SK-N-SH (cell line): ENCODE measurements at regions not wholly inside any gene's neighbourhood (a gene's known extent, or its start where the extent isn't known, plus 50 kb on each side); places are given as distances from the start of the nearest gene placed in this dataset.

ENCODE experiments used
- CTCF ChIA-PET: fragments of 300-600, 350-600 bp; formaldehyde crosslinking; extraction: SDS; loops from one replicate; lab custom pipeline; 2021; lab: Yijun Ruan, JAX
- POLR2A ChIA-PET: fragments of 350-600 bp; sonication (Branson Sonifier 250); formaldehyde crosslinking; extraction: SDS; loops from one replicate; lab custom pipeline; 2020; ENCODE audit warnings: antibody characterized with exemption, inconsistent platforms; lab: Yijun Ruan, JAX
- DNase-seq: peaks from one replicate; pipeline ENCODE4 v3.0.0; 2012
- H2AFZ ChIP-seq: fragments of 200-600 bp; sonication (generic); 2 replicates; pipeline ENCODE4 v1.8.1; 2016; ENCODE audit warnings: antibody characterized with exemption, mild to moderate bottlenecking, low read depth
- H3F3A ChIP-seq: fragments of 200-600 bp; sonication (generic); replicated peaks from 2 replicates; pipeline ENCODE3; 2016; ENCODE audit warnings: antibody characterized with exemption, mild to moderate bottlenecking; ENCODE audit not compliant: insufficient read depth
- H3K27ac ChIP-seq, 2 experiments: fragments of 200-500 bp in 1 of 2; fragments of 200-600 bp in 1 of 2; sonication (Bioruptor generic) in 1 of 2; sonication (generic), shearing (Covaris generic) in 1 of 2; 2 replicates each; pipeline versions ENCODE4 v1.5.1 to v1.6.1; 2014 to 2016; ENCODE audit warnings: low read depth in 2 of 2, inconsistent platforms in 1 of 2, low read length in 1 of 2, mild to moderate bottlenecking in 1 of 2, mixed read lengths in 1 of 2
- H3K27me3 ChIP-seq: fragments of 200-600 bp; sonication (generic), shearing (Covaris generic); 2 replicates; pipeline ENCODE4 v1.6.1; 2016; ENCODE audit warnings: mixed run types; ENCODE audit not compliant: insufficient read depth
- H3K36me3 ChIP-seq, 2 experiments: fragments of 200-500 bp in 1 of 2; fragments of 200-600 bp in 1 of 2; sonication (Bioruptor generic) in 1 of 2; sonication (generic) in 1 of 2; replicated peaks in 1 of 2; 2 replicates each; pipeline versions ENCODE3 to v1.5.1; 2014 to 2016; ENCODE audit warnings: low read length in 1 of 2, mild to moderate bottlenecking in 1 of 2; ENCODE audit not compliant: insufficient read depth in 2 of 2, control insufficient read depth in 1 of 2
- H3K4me1 ChIP-seq, 2 experiments: fragments of 200-500 bp in 1 of 2; fragments of 200-600 bp in 1 of 2; sonication (Bioruptor generic) in 1 of 2; sonication (generic), shearing (Covaris generic) in 1 of 2; 2 replicates each; pipeline versions ENCODE4 v1.5.1 to v1.6.1; 2014 to 2016; ENCODE audit warnings: low read depth in 1 of 2, low read length in 1 of 2, mixed run types in 1 of 2; ENCODE audit not compliant: insufficient read depth in 2 of 2, control insufficient read depth in 1 of 2
- H3K4me2 ChIP-seq: fragments of 200-600 bp; sonication (generic), shearing (Covaris generic); 2 replicates; pipeline ENCODE4 v1.6.1; 2017; ENCODE audit warnings: mixed run types
- H3K4me3 ChIP-seq, 2 experiments: fragments of 200-500 bp in 1 of 2; fragments of 200-600 bp in 1 of 2; sonication (Bioruptor generic) in 1 of 2; sonication (generic), shearing (Covaris generic) in 1 of 2; 2 replicates each; pipeline versions ENCODE4 v1.5.1 to v1.8.1; 2014 to 2016; ENCODE audit warnings: low read depth in 2 of 2, inconsistent platforms in 1 of 2, low read length in 1 of 2, mild to moderate bottlenecking in 1 of 2, mixed read lengths in 1 of 2, moderate library complexity in 1 of 2
- H3K79me2 ChIP-seq: fragments of 200-600 bp; sonication (generic); 2 replicates; pipeline ENCODE4 v1.8.1; 2017; ENCODE audit warnings: mild to moderate bottlenecking; ENCODE audit not compliant: insufficient read depth
- H3K9ac ChIP-seq: fragments of 200-600 bp; sonication (generic); 2 replicates; pipeline ENCODE4 v1.6.1; 2017; ENCODE audit warnings: mixed run types
- H3K9me2 ChIP-seq: fragments of 200-600 bp; sonication (generic); 2 replicates; pipeline ENCODE4 v1.6.1; 2017; ENCODE audit warnings: mixed run types
- H3K9me3 ChIP-seq: fragments of 200-600 bp; sonication (generic); 2 replicates; pipeline ENCODE4 v1.6.1; 2017; ENCODE audit warnings: mixed run types, mild to moderate bottlenecking, moderate library complexity
- H4K20me1 ChIP-seq: fragments of 200-600 bp; sonication (generic); 2 replicates; pipeline ENCODE4 v1.6.1; 2017; ENCODE audit warnings: mild to moderate bottlenecking, mixed run types; ENCODE audit not compliant: insufficient read depth
- ELF1 ChIP-seq: IDR thresholded peaks from 2 replicates; pipeline ENCODE4 v1.4.0; 2012
- EP300 ChIP-seq, 2 experiments: IDR thresholded peaks; 2 replicates each; pipeline versions ENCODE4 v1.4.0 to v1.6.1; 2012; ENCODE audit warnings: borderline replicate concordance in 1 of 2, low read depth in 1 of 2, low read length in 1 of 2
- EZH2phosphoT487 ChIP-seq: fragments of 200-600 bp; sonication (generic); IDR thresholded peaks from 2 replicates; pipeline ENCODE4 v1.6.1; 2017; ENCODE audit warnings: low read depth, mixed run types, mild to moderate bottlenecking, antibody characterized with exemption, moderate library complexity, borderline replicate concordance
- FOSL2 ChIP-seq: IDR thresholded peaks from 2 replicates; pipeline ENCODE4 v1.4.0; 2012; ENCODE audit warnings: low read depth, mild to moderate bottlenecking, moderate library complexity, borderline replicate concordance
- FOXJ3 ChIP-seq: sonication (generic); formaldehyde crosslinking; IDR thresholded peaks from 2 replicates; pipeline ENCODE4 v1.5.1; 2020; ENCODE audit warnings: mild to moderate bottlenecking, missing genetic modification reagents
- FOXM1 ChIP-seq: IDR thresholded peaks from 2 replicates; pipeline ENCODE4 v1.4.0; 2012; ENCODE audit warnings: low read depth, mild to moderate bottlenecking
- GABPA ChIP-seq: IDR thresholded peaks from 2 replicates; pipeline ENCODE4 v1.4.0; 2012; ENCODE audit warnings: low read depth, mild to moderate bottlenecking
- JUND ChIP-seq: IDR thresholded peaks from 2 replicates; pipeline ENCODE4 v1.4.0; 2012
- NRF1 ChIP-seq: IDR thresholded peaks from 2 replicates; pipeline ENCODE4 v1.6.1; 2012; ENCODE audit warnings: low read depth, mild to moderate bottlenecking, low read length
- RAD21 ChIP-seq: IDR thresholded peaks from 2 replicates; pipeline ENCODE4 v1.6.1; 2012; ENCODE audit warnings: mild to moderate bottlenecking, low read length
- RFX5 ChIP-seq: IDR thresholded peaks from 2 replicates; pipeline ENCODE4 v1.6.1; 2012; ENCODE audit warnings: mild to moderate bottlenecking, improper control_type of control experiment, low read length
- SMC3 ChIP-seq: IDR thresholded peaks from 2 replicates; pipeline ENCODE4 v1.6.1; 2012; ENCODE audit warnings: low read depth, low read length, improper control_type of control experiment
- TCF12 ChIP-seq: IDR thresholded peaks from 2 replicates; pipeline ENCODE4 v1.4.0; 2012
- WGBS: methylation state at CpG from one replicate; pipeline ENCODE4 v1.1.6; 2017; ENCODE audit warnings: low lambda C conversion rate; 5-methylcytosine and 5-hydroxymethylcytosine counted together
- TF ChIP-seq, protein P1 (sequence below): fragments of 150-350 bp; IDR thresholded peaks from 2 replicates; pipeline ENCODE4 v1.6.1; 2017; ENCODE audit warnings: antibody characterized with exemption, low read length, low read depth, borderline replicate concordance
- TF ChIP-seq, protein P2 (sequence below): IDR thresholded peaks from 2 replicates; pipeline ENCODE4 v1.4.0; 2012; ENCODE audit warnings: low read depth, borderline replicate concordance
- TF ChIP-seq, protein P3 (sequence below): fragments of 150-350 bp; IDR thresholded peaks from 2 replicates; pipeline ENCODE4 v1.6.1; 2016; ENCODE audit warnings: mild to moderate bottlenecking, low read depth, low read length
- TF ChIP-seq, protein P4 (sequence below): IDR thresholded peaks from 2 replicates; pipeline ENCODE4 v1.6.1; 2012; ENCODE audit warnings: mild to moderate bottlenecking, low read depth, low read length, moderate library complexity
- TF ChIP-seq, protein P5 (sequence below): IDR thresholded peaks from 2 replicates; pipeline ENCODE4 v1.4.0; 2012; ENCODE audit warnings: low read depth

DNA sequence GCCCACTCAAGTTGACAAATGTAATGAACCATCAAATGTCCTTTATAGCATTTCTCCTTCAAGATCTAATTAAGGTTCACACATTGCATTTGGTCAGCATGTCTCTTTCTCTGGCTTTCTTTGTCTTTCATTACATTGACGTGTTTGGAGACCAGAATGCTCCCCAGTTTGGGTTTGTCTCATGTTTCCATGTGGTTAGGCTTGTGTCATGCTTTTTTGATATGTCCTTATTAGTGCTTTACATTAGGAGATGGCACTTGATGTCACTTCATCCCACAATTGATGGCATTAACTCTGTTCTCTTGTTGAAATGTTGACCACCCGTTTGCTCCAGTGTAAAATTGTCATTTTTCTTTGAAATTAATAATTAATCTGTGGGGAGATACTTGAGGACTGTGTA, 165.8 kb downstream of the AKAIN1 start (continued):
- no peak for TF ChIP-seq RAD21
- TF ChIP-seq, protein P1, sequence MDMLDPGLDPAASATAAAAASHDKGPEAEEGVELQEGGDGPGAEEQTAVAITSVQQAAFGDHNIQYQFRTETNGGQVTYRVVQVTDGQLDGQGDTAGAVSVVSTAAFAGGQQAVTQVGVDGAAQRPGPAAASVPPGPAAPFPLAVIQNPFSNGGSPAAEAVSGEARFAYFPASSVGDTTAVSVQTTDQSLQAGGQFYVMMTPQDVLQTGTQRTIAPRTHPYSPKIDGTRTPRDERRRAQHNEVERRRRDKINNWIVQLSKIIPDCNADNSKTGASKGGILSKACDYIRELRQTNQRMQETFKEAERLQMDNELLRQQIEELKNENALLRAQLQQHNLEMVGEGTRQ, result no peak
- no peak for TF ChIP-seq EP300 (IDR thresholded peaks at IDR 0.05; ENCODE audit: borderline replicate concordance in 1 of 2, low read depth in 1 of 2, low read length in 1 of 2)

DNA sequence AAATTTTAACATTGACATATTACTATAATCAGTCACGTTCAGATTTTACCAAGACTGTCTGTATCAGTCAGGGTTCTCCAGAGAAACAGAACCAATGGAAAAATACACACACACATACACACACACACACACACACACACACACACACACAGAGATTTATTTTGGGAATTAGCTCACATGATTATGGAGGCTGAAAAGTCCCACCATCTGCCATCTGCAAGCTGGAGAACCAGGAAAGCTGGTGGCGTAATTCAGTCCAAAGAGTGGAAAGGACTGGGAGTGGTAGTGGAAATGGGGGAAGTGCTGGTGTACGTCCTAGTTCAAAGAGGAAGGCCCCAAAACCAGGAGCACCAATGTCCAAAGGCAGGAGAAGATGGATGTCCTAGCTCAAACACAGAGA, 166.4 kb downstream of the AKAIN1 start:
- Histone ChIP-seq H3K36me3 (no peaks in the 10 kb centered on the region), H2AFZ (no peak overlapping the region), H3K27me3 (no peaks in the 10 kb centered on the region), H3K4me2 (no peak overlapping the region), H3K9me2 (no peaks in the 10 kb centered on the region), H3K27ac (no peak overlapping the region), H3K79me2 (no peaks in the 10 kb centered on the region), H3K4me1 (no peaks in the 10 kb centered on the region), H3K4me3 (no peak overlapping the region), H3K9ac (no peak overlapping the region), H3K9me3 (peaks cover 4% of the 10 kb centered on the region; the same call in 1 of the 2 replicates), H3F3A (no peaks in the 10 kb centered on the region), H4K20me1 (no peaks in the 10 kb centered on the region)
- WGBS, result 1% methylated on average over 2 of the region's 3 CpGs
- DNase-seq, result no peak
- ChIA-PET POLR2A (no interaction called here), CTCF (no interaction called here)
- TF ChIP-seq, protein P2, sequence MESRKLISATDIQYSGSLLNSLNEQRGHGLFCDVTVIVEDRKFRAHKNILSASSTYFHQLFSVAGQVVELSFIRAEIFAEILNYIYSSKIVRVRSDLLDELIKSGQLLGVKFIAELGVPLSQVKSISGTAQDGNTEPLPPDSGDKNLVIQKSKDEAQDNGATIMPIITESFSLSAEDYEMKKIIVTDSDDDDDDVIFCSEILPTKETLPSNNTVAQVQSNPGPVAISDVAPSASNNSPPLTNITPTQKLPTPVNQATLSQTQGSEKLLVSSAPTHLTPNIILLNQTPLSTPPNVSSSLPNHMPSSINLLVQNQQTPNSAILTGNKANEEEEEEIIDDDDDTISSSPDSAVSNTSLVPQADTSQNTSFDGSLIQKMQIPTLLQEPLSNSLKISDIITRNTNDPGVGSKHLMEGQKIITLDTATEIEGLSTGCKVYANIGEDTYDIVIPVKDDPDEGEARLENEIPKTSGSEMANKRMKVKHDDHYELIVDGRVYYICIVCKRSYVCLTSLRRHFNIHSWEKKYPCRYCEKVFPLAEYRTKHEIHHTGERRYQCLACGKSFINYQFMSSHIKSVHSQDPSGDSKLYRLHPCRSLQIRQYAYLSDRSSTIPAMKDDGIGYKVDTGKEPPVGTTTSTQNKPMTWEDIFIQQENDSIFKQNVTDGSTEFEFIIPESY, result no peak
- TF ChIP-seq ELF1, result no peak
- no peak for TF ChIP-seq JUND
- no peak for TF ChIP-seq RFX5
- no peak for TF ChIP-seq SMC3
- TF ChIP-seq, protein P3, sequence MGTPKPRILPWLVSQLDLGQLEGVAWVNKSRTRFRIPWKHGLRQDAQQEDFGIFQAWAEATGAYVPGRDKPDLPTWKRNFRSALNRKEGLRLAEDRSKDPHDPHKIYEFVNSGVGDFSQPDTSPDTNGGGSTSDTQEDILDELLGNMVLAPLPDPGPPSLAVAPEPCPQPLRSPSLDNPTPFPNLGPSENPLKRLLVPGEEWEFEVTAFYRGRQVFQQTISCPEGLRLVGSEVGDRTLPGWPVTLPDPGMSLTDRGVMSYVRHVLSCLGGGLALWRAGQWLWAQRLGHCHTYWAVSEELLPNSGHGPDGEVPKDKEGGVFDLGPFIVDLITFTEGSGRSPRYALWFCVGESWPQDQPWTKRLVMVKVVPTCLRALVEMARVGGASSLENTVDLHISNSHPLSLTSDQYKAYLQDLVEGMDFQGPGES, result no peak
- TF ChIP-seq EZH2phosphoT487, result no peak
- TF ChIP-seq, protein P1, result no peak
- TF ChIP-seq, protein P4, sequence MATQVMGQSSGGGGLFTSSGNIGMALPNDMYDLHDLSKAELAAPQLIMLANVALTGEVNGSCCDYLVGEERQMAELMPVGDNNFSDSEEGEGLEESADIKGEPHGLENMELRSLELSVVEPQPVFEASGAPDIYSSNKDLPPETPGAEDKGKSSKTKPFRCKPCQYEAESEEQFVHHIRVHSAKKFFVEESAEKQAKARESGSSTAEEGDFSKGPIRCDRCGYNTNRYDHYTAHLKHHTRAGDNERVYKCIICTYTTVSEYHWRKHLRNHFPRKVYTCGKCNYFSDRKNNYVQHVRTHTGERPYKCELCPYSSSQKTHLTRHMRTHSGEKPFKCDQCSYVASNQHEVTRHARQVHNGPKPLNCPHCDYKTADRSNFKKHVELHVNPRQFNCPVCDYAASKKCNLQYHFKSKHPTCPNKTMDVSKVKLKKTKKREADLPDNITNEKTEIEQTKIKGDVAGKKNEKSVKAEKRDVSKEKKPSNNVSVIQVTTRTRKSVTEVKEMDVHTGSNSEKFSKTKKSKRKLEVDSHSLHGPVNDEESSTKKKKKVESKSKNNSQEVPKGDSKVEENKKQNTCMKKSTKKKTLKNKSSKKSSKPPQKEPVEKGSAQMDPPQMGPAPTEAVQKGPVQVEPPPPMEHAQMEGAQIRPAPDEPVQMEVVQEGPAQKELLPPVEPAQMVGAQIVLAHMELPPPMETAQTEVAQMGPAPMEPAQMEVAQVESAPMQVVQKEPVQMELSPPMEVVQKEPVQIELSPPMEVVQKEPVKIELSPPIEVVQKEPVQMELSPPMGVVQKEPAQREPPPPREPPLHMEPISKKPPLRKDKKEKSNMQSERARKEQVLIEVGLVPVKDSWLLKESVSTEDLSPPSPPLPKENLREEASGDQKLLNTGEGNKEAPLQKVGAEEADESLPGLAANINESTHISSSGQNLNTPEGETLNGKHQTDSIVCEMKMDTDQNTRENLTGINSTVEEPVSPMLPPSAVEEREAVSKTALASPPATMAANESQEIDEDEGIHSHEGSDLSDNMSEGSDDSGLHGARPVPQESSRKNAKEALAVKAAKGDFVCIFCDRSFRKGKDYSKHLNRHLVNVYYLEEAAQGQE, result no peak
- TF ChIP-seq NRF1, result no peak
- TF ChIP-seq GABPA, result no peak
- TF ChIP-seq FOXJ3 (CRISPR knock-in tag), result no peak
- no peak for TF ChIP-seq FOXM1
- TF ChIP-seq, protein P5, sequence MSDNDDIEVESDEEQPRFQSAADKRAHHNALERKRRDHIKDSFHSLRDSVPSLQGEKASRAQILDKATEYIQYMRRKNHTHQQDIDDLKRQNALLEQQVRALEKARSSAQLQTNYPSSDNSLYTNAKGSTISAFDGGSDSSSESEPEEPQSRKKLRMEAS, result no peak
- no peak for TF ChIP-seq TCF12
- no peak for TF ChIP-seq RAD21
- TF ChIP-seq FOSL2, result no peak
